Loucy (cell line): ENCODE measurements at regions not wholly inside any gene's neighbourhood (a gene's known extent, or its start where the extent isn't known, plus 50 kb on each side); places are given as distances from the start of the nearest gene placed in this dataset.

Experiments
- H2AFZ ChIP-seq: fragments of 200-600 bp; sonication (generic); 2 replicates; pipeline ENCODE4 v1.6.0; 2016; ENCODE audit warnings: antibody characterized with exemption, mild to moderate bottlenecking, low read length, moderate library complexity
- H3F3A ChIP-seq: fragments of 200-600 bp; 2 replicates; pipeline ENCODE4 v1.6.0; 2016; ENCODE audit warnings: antibody characterized with exemption, low read depth, mild to moderate bottlenecking
- H3K27me3 ChIP-seq: fragments of 200-600 bp; sonication (generic); 2 replicates; pipeline ENCODE4 v1.6.1; 2014; ENCODE audit warnings: low read length, mild to moderate bottlenecking; ENCODE audit not compliant: insufficient read depth, poor library complexity, severe bottlenecking
- H3K36me3 ChIP-seq: fragments of 200-600 bp; sonication (generic); 2 replicates; pipeline ENCODE4 v1.6.1; 2016; ENCODE audit warnings: low read length; ENCODE audit not compliant: insufficient read depth
- H3K4me1 ChIP-seq: fragments of 200-600 bp; sonication (generic); 2 replicates; pipeline ENCODE4 v1.5.1; 2014; ENCODE audit warnings: low read length, mild to moderate bottlenecking; ENCODE audit not compliant: insufficient read depth, poor library complexity, severe bottlenecking
- H3K4me2 ChIP-seq: fragments of 200-600 bp; sonication (generic); 2 replicates; pipeline ENCODE4 v1.6.0; 2014; ENCODE audit warnings: antibody characterized with exemption, low read length, low read depth, mild to moderate bottlenecking; ENCODE audit not compliant: poor library complexity, severe bottlenecking
- H3K4me3 ChIP-seq: fragments of 200-600 bp; sonication (generic); 2 replicates; pipeline ENCODE4 v1.5.1; 2014; ENCODE audit warnings: low read length, mild to moderate bottlenecking, mixed read lengths; ENCODE audit not compliant: poor library complexity, severe bottlenecking
- H3K79me2 ChIP-seq: fragments of 200-600 bp; sonication (generic); 2 replicates; pipeline ENCODE4 v1.6.1; 2014; ENCODE audit warnings: low read length; ENCODE audit not compliant: insufficient read depth
- H3K9ac ChIP-seq: fragments of 200-600 bp; sonication (generic); 2 replicates; pipeline ENCODE4 v1.6.0; 2014; ENCODE audit warnings: mild to moderate bottlenecking, low read depth, low read length, moderate library complexity; ENCODE audit not compliant: poor library complexity, severe bottlenecking
- H3K9me2 ChIP-seq: fragments of 200-600 bp; sonication (generic); replicated peaks from 2 replicates; pipeline ENCODE4 v1.6.1; 2016; ENCODE audit warnings: low read depth, low read length, mixed read lengths
- H3K9me3 ChIP-seq: fragments of 200-600 bp; sonication (generic); 2 replicates; pipeline ENCODE4 v1.6.1; 2014; ENCODE audit warnings: mild to moderate bottlenecking, antibody characterized with exemption, low read length, low read depth; ENCODE audit not compliant: insufficient read depth
- H4K20me1 ChIP-seq: fragments of 200-600 bp; sonication (generic); 2 replicates; pipeline ENCODE4 v1.6.0; 2014; ENCODE audit warnings: antibody characterized with exemption, low read length, mild to moderate bottlenecking; ENCODE audit not compliant: insufficient read depth, poor library complexity, severe bottlenecking
- EZH2phosphoT487 ChIP-seq: fragments of 200-600 bp; IDR thresholded peaks from 2 replicates; pipeline ENCODE4 v1.6.1; 2018; ENCODE audit warnings: antibody characterized with exemption, mild to moderate bottlenecking, moderate library complexity, borderline replicate concordance
- TF ChIP-seq, protein P1 (sequence below): fragments of 200-600 bp; sonication (generic); conservative IDR thresholded peaks from 2 replicates; pipeline ENCODE4 v1.5.1; 2014; ENCODE audit warnings: mild to moderate bottlenecking, antibody characterized with exemption, low read length

DNA sequence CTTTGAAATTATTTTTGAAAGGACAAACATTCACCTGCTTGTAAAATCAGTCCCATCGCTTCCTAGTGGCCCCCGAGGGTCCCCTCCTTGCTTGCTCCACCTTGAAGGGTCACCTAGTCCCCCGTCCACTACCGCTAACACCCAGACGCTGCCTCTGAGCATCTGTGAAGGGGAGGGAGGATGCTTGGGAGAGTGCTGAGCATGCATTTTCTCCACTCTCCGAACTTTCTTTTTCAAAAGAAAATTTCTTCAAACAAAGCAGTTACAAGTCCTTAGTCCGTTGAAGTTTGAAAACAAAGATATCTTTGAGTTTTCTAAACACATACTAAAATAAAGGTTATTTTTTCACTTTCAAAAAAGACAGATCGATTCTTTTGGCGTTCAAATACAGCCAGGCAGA lies 224.3 kb upstream of the ARID1B start:
- Histone ChIP-seq H3K4me2 (no peak overlapping the region), H3F3A (no peaks in the 10 kb centered on the region), H3K9me2 (no peaks in the 10 kb centered on the region), H3K9me3 (no peaks in the 10 kb centered on the region), H3K36me3 (no peaks in the 10 kb centered on the region), H3K9ac (no peak overlapping the region), H3K79me2 (no peaks in the 10 kb centered on the region), H3K4me3 (no peak overlapping the region), H3K4me1 (peaks cover 18% of the 10 kb centered on the region), H3K27me3 (no peaks in the 10 kb centered on the region), H4K20me1 (no peaks in the 10 kb centered on the region), H2AFZ (no peak overlapping the region)
- TF ChIP-seq, protein P1, sequence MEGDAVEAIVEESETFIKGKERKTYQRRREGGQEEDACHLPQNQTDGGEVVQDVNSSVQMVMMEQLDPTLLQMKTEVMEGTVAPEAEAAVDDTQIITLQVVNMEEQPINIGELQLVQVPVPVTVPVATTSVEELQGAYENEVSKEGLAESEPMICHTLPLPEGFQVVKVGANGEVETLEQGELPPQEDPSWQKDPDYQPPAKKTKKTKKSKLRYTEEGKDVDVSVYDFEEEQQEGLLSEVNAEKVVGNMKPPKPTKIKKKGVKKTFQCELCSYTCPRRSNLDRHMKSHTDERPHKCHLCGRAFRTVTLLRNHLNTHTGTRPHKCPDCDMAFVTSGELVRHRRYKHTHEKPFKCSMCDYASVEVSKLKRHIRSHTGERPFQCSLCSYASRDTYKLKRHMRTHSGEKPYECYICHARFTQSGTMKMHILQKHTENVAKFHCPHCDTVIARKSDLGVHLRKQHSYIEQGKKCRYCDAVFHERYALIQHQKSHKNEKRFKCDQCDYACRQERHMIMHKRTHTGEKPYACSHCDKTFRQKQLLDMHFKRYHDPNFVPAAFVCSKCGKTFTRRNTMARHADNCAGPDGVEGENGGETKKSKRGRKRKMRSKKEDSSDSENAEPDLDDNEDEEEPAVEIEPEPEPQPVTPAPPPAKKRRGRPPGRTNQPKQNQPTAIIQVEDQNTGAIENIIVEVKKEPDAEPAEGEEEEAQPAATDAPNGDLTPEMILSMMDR, result no peak
- TF ChIP-seq EZH2phosphoT487, result no peak

DNA sequence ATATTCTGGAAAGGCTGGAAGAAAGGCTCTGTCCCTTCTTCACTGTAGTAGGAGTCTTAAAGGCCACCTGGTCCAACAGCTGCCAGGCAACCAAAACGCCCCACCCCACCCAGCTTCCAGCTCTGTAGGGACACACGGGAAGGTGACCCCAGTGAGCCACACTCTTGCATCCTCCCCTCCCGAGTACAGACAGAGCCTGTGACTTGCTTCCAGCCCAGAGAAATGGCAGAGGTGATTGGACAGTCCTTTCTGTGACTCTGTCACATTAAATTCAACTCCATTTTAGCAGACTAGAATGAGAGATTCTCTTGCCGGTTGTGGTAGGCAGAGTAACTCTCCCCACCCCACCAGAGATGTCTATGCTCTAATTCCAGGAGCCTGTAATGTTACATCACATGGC lies 226.2 kb upstream of the ARID1B start:
- H3K9me3 ChIP-seq, result no peaks in the 10 kb centered on the region
- H4K20me1 ChIP-seq, result no peaks in the 10 kb centered on the region
- 0 out of 2 replicates have a peak overlapping the region, but pooled peaks have one; percentile 41 for H2AFZ ChIP-seq
- no peaks in the 10 kb centered on the region for H3F3A ChIP-seq
- H3K27me3 ChIP-seq, result no peaks in the 10 kb centered on the region
- TF ChIP-seq, protein P1, result no peak
- H3K9me2 ChIP-seq, result no peaks in the 10 kb centered on the region
- H3K4me2 ChIP-seq, result no peak overlapping the region
- no peaks in the 10 kb centered on the region for H3K79me2 ChIP-seq
- no peak overlapping the region for H3K4me3 ChIP-seq
- no peaks in the 10 kb centered on the region for H3K36me3 ChIP-seq
- no peak overlapping the region for H3K9ac ChIP-seq
- no peaks in the 10 kb centered on the region for H3K4me1 ChIP-seq

DNA sequence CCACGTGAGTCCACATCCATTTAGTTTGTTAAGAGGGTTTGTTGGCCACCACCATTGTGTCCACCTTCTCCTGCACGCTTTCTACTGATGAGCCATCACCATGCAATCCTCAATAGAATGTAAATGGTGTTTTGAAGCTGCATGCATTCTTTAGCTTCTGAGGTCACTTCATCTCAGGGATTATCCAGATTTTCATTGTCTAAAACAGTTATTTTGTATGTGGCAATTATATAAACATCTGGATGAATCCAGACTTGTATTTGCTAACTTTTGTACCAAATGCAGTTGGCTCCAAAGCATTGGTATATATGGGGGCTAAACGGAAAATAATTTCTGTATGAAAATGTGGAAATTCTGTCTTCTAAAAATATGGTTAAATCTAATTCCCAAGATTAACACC lies 231.2 kb upstream of the ARID1B start:
- TF ChIP-seq, protein P1, result no peak
- TF ChIP-seq EZH2phosphoT487, result no peak
- Histone ChIP-seq H3K9me2 (no peaks in the 10 kb centered on the region), H3F3A (no peaks in the 10 kb centered on the region)

More for the DNA sequence above, 231.2 kb upstream of the ARID1B start:
- Histone ChIP-seq H3K27me3 (no peaks in the 10 kb centered on the region), H3K9me3 (no peaks in the 10 kb centered on the region), H3K36me3 (no peaks in the 10 kb centered on the region), H2AFZ (no peak overlapping the region), H3K4me3 (no peak overlapping the region), H3K4me2 (no peak overlapping the region), H3K4me1 (no peaks in the 10 kb centered on the region), H3K9ac (no peak overlapping the region), H4K20me1 (no peaks in the 10 kb centered on the region), H3K79me2 (no peaks in the 10 kb centered on the region)
